ENCODE measurements at regions not wholly inside any gene's neighbourhood (a gene's known extent, or its start where the extent isn't known, plus 50 kb on each side); places are given as distances from the start of the nearest gene placed in this dataset.

DNA sequence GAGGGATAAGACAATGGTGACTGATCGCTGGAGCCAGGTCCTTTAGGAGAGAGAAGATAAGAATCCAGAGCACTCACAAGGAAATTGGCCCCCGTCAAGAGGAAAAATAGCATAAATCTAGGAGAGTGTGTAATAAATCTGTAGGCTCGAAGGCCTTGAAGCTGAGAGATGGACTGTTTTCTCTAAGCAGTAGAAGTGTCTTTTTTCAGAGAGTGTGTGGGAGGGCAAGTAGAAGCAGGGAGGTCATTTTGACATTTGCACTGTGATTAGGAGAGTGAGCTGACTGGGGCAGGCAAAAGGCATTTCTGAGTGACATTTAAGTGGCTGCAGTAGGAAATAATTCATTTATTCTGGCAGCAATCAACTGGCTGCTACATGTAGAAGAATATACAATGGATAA, 78.0 kb upstream of the DDHD1 start:
- 89% methylated on average over 3 of the region's 3 CpGs for WGBS (ENCODE audit: insufficient coverage)
- H3K4me1 Mint-ChIP-seq, result no peaks in the 10 kb centered on the region

DNA sequence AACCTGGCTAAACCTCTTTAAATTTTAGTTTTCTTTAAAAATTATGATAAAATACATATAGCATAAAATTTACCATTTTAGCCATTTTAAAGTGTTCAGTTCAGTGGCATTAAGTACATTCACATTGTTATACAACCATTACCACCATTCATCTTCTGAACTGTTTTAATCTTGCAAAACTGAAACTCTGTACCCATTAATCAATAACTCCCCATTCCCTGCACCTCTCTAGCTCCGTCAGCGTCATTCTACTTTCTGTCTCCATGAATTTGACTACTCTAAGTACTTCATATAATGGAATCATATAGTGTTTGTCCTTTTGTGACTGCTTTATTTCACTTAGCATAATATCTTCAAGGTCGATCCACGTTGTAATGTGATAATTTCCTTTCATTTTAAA, 75.8 kb upstream of the DDHD1 start:
- no peak overlapping the region for H3K9ac ChIP-seq (ENCODE audit: insufficient read depth, low read length, poor library complexity, severe bottlenecking)
- TF ChIP-seq, protein P1, sequence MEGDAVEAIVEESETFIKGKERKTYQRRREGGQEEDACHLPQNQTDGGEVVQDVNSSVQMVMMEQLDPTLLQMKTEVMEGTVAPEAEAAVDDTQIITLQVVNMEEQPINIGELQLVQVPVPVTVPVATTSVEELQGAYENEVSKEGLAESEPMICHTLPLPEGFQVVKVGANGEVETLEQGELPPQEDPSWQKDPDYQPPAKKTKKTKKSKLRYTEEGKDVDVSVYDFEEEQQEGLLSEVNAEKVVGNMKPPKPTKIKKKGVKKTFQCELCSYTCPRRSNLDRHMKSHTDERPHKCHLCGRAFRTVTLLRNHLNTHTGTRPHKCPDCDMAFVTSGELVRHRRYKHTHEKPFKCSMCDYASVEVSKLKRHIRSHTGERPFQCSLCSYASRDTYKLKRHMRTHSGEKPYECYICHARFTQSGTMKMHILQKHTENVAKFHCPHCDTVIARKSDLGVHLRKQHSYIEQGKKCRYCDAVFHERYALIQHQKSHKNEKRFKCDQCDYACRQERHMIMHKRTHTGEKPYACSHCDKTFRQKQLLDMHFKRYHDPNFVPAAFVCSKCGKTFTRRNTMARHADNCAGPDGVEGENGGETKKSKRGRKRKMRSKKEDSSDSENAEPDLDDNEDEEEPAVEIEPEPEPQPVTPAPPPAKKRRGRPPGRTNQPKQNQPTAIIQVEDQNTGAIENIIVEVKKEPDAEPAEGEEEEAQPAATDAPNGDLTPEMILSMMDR (IDR thresholded peaks at IDR 0.05), result no peak
- DNase-seq, result no peak
- no CpG with 5 or more reads among the region's 4 CpGs for WGBS (ENCODE audit: insufficient coverage)
- Mint-ChIP-seq H3K4me3 (no peak overlapping the region), H3K27me3 (ENCODE audit: low read depth in 3 of 3) (no peaks in the 10 kb centered on the region), H3K36me3 (peaks cover 0 to 3% of the 10 kb centered on the region in 2 donors), H3K9me3 (peaks cover 8 to 33% (median 24%) of the 10 kb centered on the region in 7 donors), H3K4me1 (no peaks in the 10 kb centered on the region), H3K27ac (no peak overlapping the region)
- no peaks in the 10 kb centered on the region for H4K20me1 ChIP-seq (ENCODE audit: insufficient read depth, low read length)
- H3K4me1 ChIP-seq (ENCODE audit: control insufficient read depth in 1 of 2, insufficient read depth in 2 of 2, low read length in 2 of 2), result no peaks in the 10 kb centered on the region
- H2AFZ ChIP-seq (ENCODE audit: insufficient read depth, low read depth, low read length, poor library complexity, severe bottlenecking), result no peak overlapping the region
- no peak overlapping the region for H3K27ac ChIP-seq (ENCODE audit: low read depth in 1 of 2, low read length in 2 of 2)
- intact Hi-C loops (cut with micrococcal nuclease), result no loop called here
- H3K27me3 ChIP-seq (ENCODE audit: control insufficient read depth in 2 of 2, insufficient read depth in 2 of 2, low read length in 2 of 2), result no peaks in the 10 kb centered on the region
- H3K9me3 ChIP-seq (replicated peaks in 1 of 2; ENCODE audit: control insufficient read depth in 1 of 2, insufficient read depth in 1 of 2, low read length in 2 of 2), result peaks cover 0 to 22% of the 10 kb centered on the region in 2 donors
- H3K36me3 ChIP-seq (replicated peaks in 1 of 2; ENCODE audit: control insufficient read depth in 1 of 2, insufficient read depth in 2 of 2, low read length in 2 of 2), result no peaks in the 10 kb centered on the region
- no peak overlapping the region for H3K4me3 ChIP-seq (replicated peaks in 1 of 3; ENCODE audit: low read depth in 2 of 3, low read length in 3 of 3)
- no peak overlapping the region for H3K4me2 ChIP-seq (replicated peaks; ENCODE audit: extremely low read depth, low read length, poor library complexity, severe bottlenecking)
- no peaks in the 10 kb centered on the region for H3K79me2 ChIP-seq (ENCODE audit: insufficient read depth, low read length)

More for the DNA sequence above, 78.0 kb upstream of the DDHD1 start:
- intact Hi-C loops (cut with micrococcal nuclease), result no loop called here
- Histone ChIP-seq H3K27ac (ENCODE audit: low read depth in 1 of 2, low read length in 2 of 2) (no peak overlapping the region), H3K27me3 (ENCODE audit: control insufficient read depth in 2 of 2, insufficient read depth in 2 of 2, low read length in 2 of 2) (no peaks in the 10 kb centered on the region), H4K20me1 (ENCODE audit: insufficient read depth, low read length) (no peaks in the 10 kb centered on the region), H3K79me2 (ENCODE audit: insufficient read depth, low read length) (no peaks in the 10 kb centered on the region), H2AFZ (ENCODE audit: insufficient read depth, low read depth, low read length, poor library complexity, severe bottlenecking) (no peak overlapping the region), H3K9me3 (replicated peaks in 1 of 2; ENCODE audit: control insufficient read depth in 1 of 2, insufficient read depth in 1 of 2, low read length in 2 of 2) (peaks cover 0 to 22% of the 10 kb centered on the region in 2 donors), H3K4me1 (ENCODE audit: control insufficient read depth in 1 of 2, insufficient read depth in 2 of 2, low read length in 2 of 2) (no peaks in the 10 kb centered on the region), H3K9ac (ENCODE audit: insufficient read depth, low read length, poor library complexity, severe bottlenecking) (no peak overlapping the region), H3K4me2 (replicated peaks; ENCODE audit: extremely low read depth, low read length, poor library complexity, severe bottlenecking) (no peak overlapping the region), H3K36me3 (replicated peaks in 1 of 2; ENCODE audit: control insufficient read depth in 1 of 2, insufficient read depth in 2 of 2, low read length in 2 of 2) (no peaks in the 10 kb centered on the region), H3K4me3 (replicated peaks in 1 of 3; ENCODE audit: low read depth in 2 of 3, low read length in 3 of 3) (no peak overlapping the region)
- Mint-ChIP-seq H3K36me3 (peaks cover 0 to 3% of the 10 kb centered on the region in 2 donors), H3K9me3 (peaks cover 8 to 18% (median 13%) of the 10 kb centered on the region in 7 donors), H3K27ac (no peak overlapping the region), H3K4me3 (no peak overlapping the region), H3K27me3 (ENCODE audit: low read depth in 3 of 3) (no peaks in the 10 kb centered on the region)
- no peak for DNase-seq
- TF ChIP-seq, protein P1 (IDR thresholded peaks at IDR 0.05), result no peak

Data from CD14-positive monocyte (primary cell).